Breast epithelium (tissue), 3 donors: ENCODE measurements at regions not wholly inside any gene's neighbourhood (a gene's known extent, or its start where the extent isn't known, plus 50 kb on each side); places are given as distances from the start of the nearest gene placed in this dataset.

Experiments used
- POLR2AphosphoS5 ChIP-seq, 3 donors: sonication (generic); formaldehyde crosslinking; IDR thresholded peaks; one replicate each; pipeline ENCODE4 v1.6.1; 2017; ENCODE audit warnings: antibody characterized with exemption in 3 of 3
- TF ChIP-seq, protein P1 (sequence below), 3 donors: fragments of 450-650 bp; IDR thresholded peaks; one replicate each; pipeline ENCODE4 v1.5.1; 2016 to 2017; ENCODE audit warnings: antibody characterized with exemption in 3 of 3, mild to moderate bottlenecking in 3 of 3, moderate library complexity in 3 of 3

DNA sequence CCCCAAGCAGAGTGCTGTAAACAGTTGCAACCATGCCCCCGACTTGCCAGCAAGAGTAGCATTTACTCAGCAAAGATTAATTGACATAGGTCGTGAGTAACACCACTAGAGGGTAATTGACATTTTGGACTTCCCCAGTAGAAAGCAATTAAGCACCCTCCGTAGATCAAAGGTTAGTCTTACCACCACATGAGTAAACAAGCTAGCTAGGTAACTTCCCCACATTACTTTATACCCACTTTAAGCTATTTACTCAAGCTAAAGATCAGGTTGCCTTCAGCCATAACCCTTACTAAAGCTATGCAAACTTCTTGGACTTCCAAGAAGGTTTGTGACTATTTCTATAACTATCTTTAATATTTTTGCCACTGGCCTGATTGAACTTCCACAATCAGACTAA, 1072.7 kb downstream of the OTOL1 start:
- TF ChIP-seq, protein P1, sequence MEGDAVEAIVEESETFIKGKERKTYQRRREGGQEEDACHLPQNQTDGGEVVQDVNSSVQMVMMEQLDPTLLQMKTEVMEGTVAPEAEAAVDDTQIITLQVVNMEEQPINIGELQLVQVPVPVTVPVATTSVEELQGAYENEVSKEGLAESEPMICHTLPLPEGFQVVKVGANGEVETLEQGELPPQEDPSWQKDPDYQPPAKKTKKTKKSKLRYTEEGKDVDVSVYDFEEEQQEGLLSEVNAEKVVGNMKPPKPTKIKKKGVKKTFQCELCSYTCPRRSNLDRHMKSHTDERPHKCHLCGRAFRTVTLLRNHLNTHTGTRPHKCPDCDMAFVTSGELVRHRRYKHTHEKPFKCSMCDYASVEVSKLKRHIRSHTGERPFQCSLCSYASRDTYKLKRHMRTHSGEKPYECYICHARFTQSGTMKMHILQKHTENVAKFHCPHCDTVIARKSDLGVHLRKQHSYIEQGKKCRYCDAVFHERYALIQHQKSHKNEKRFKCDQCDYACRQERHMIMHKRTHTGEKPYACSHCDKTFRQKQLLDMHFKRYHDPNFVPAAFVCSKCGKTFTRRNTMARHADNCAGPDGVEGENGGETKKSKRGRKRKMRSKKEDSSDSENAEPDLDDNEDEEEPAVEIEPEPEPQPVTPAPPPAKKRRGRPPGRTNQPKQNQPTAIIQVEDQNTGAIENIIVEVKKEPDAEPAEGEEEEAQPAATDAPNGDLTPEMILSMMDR (IDR thresholded peaks at IDR 0.05), result no peak
- no peak for TF ChIP-seq POLR2AphosphoS5 (IDR thresholded peaks at IDR 0.05)
